ENCODE measurements at regions not wholly inside any gene's neighbourhood (a gene's known extent, or its start where the extent isn't known, plus 50 kb on each side); places are given as distances from the start of the nearest gene placed in this dataset.
"Not testable (repeated sequence)": the region's sequence is repeated elsewhere in the genome, so short reads cannot be mapped to it uniquely, and the experiment has no call there.

- TF ChIP-seq CTCF, POLR2A (IDR thresholded peaks at IDR 0.05): not testable (repeated sequence)
These were observed 233.2 kb downstream of the PLOD2 start for GRCh38 chr3:145927736-145928135.

All from lower leg skin (tissue), 3 donors.